IPS DF 19.7 (cell line): ENCODE measurements at regions not wholly inside any gene's neighbourhood (a gene's known extent, or its start where the extent isn't known, plus 50 kb on each side); places are given as distances from the start of the nearest gene placed in this dataset.
A peak's percentile ranks its signal among the peaks of the same experiment; 100 is the strongest.

Source experiments
- DNase-seq: peaks from one replicate; pipeline ENCODE4 v3.0.0-alpha.2; 2013; ENCODE audit warnings: low read depth, low spot score

DNA sequence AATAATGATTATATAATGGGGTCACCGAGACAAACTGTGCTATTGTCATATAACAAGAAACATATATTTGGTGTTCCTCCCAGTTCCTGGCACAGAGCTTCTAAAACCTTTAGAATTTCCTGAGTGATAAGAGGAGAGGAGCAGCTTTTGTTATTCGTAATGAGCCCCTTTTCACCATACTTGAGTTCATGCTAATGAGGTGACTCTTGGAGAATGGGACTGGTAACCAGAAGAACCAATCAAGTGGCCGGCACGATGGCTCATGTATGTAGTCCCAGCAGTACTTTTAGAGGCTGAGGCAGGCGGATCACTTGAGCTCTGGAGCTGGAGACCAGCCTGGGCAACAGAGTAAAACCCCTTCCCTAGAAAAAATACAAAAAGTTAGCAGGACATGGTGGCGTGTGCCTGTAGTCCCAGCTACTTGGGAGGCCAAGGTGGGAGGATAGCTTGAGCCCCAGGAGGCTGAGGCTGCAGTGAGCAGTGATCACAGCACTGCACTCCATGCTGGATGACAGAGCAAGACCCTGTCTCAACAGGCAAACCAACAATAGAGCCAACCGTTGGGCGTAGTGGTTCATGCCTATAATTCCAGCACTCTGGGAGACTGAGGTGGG, 62.7 kb upstream of the FTH1 start:
- DNase-seq: peak; percentile 80

DNA sequence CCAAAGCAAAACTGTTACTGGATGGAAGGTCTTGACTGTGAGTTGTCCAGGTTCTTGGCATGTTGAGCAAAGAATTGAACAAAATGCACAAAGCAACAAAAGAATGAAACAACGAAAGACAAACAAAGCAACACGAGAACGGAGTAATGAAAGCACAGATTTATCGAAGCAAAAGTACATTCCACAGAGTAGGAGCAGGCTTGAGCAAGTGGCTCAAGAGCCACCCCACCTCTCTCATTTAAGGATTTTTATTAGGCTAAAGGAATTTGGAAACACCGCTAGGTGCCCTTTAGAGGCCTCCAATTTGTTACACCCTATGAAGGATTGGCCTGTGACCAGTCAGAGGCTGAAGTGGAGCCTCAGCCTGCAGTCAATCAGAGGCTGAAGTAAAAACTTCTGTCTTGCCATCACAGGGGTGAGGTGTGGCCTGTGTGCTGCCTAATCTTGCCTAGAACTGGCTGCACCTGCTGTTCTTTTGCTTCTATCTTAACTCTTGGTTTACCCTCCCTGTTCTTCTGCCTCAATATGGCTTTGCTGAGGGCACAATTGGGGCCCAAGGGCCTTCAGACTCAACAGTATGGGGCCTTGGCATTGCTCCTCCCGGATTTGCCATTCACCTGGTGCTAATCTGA, 59.4 kb upstream of the FTH1 start:
- DNase-seq: no peak

DNA sequence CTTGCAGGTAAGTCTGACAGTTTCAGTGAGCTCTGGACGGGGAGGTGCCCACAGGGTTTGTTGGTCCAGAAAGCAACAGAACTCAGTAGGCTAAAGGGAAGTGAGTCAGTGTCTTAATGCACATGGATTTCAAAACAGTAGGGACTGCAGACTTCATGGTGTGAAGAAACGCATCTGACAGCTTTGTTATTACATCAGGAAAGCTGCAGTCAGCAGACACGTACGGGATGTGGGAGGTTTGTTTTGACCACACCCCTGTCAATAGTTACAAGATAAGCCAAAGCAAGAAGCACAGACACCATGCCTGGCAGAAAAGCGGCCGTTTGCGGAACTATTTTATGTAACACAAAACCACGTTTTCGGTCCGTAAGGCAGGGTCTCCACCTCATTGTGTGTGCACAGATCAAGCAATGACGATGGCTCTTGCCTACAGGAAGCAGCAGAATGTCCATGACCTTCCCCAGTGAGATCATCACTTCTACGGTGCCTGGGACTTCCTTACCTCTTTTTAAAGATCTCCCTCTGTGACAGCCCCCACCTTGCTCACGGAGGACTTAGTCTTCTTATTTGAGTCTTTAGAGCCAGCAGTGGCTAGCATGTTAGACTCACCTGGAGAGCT, 58.2 kb upstream of the FTH1 start:
- DNase-seq: no peak

DNA sequence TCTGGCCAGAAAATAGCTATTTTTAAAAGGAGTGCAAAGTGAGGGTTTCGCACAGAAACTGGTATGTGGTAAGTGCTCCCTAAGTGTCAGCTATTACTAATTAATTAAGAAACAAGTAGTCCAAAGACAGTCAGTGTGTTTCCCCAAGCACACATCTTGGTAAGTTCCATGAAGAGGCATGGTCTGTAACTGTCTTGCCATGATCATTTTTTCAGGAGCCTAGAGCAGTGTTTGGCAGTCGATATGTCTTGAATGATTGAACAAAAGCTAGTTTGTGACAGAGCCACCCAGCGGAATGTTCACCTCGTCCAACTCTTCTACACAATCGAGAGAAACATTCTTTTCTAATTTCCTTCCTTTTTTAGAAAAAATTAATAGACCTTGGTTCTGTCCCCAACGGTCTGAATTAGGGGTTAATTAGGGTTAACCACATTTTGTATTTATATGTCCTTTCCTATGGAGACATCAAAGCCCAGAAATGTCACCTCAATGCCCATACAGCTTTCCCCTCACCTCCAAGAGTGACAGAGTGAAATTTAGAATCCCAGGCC, 57.6 kb upstream of the FTH1 start:
- DNase-seq: no peak

DNA sequence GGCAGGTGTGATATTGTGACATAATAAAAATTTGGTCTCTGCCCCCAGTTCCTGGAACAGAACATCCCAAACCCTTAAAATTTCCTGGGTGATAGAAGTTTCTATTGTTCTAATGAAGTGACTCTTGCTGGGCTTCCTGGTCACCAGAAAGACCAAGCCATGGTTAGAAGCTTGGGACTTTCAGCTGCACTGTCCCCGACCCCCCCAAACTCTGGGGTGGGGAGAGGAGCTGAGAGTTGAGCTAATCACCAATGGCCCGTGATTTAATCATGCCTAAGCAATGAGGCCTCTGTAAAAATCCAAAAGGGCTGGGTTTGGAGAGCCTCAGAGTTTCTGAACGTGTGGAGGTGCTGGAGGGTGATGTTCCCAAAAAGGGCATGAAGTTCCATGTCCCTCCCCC, 54.8 kb upstream of the FTH1 start:
- DNase-seq: no peak

DNA sequence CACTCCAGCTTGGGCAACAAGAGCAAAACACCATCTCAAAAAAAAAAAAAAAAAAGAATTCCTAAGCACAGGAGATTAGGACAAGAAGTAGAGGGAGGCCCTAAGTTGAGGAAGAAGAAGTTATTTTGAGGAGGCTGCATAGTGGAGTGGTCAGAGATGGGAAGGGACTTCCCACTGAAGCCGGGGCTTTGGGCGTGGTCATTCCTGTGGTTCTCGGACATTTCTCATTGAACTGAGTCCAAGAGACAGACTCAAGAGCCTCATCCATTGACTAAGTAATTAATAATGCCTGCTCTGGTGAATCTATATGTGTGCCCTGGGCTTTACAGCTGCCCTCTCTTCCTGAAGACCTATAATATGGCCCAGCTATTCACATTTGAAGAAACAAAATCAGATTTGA, 53.2 kb upstream of the FTH1 start:
- no peak for DNase-seq

DNA sequence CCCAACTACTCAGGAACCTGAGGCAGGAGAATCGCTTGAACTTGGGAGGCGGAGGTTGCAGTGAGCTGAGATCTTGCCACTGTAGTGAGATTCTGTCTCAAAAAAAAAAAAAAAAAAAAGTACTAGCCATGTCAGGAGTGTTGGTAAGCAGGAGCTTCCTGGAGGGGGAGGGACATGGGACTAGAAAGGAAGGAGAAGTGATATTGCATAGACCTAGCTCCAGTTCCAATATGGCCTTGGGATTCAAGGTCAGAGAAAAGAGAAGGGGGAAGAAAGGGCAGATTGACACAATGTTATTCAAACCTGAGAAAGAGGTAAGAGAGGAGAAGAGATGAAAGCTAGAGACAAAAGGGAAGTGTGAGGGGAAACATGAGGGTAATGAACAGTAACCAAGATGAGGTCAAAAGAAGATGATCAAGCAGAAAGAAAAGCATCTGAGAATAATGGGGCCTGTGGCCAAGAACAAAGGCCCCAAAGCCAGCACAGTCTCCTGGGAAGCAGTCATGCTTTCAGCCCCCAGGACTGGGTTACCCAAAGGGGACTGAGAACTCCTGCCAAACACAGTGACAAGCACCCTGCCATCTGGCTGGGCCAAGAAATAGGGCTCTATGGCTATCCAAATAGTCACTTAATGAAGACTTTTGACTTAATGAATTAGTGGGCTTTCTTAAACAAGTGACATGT, 51.7 kb upstream of the FTH1 start:
- no peak for DNase-seq

DNA sequence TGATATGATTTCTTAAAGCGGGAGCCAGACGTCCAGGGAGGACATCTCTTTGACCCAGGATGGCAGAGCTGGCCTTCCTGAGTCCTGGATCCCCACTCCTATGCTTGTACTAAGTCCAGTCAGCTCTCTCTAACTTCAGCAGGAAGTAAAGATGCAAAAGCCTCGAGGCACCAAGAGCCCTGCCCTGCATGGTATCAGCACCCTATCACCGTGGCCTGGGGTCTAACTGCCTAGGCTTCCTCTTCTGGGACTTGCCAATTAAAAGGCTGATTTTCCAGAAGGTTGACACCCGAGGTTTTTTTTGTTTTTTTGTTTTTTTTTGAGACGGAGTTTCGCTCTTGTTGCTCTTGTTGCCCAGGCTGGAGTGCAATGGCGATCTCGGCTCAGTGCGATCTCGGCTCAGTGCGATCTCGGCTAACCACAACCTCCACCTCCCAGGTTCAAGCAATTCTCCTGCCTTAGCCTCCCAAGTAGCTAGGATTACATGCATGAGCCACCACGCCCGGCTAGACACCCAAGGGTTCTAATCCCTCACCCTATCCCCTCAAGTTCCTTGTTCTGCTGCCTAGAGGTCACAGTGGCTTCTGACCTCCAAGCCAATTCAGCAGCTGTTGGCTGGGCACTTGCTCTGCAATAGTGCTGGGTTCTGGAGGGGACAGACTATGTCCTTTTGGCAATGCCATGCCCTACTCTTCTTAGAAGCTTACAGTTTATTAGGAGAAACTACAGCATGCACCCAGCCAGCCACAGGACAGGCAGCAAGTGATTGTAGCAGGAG, 50.6 kb upstream of the FTH1 start:
- no peak for DNase-seq
